H1 (cell line): ENCODE measurements at regions not wholly inside any gene's neighbourhood (a gene's known extent, or its start where the extent isn't known, plus 50 kb on each side); places are given as distances from the start of the nearest gene placed in this dataset.

Source experiments
- CTCF ChIA-PET: fragments of 300-600 bp; sonication (Branson Sonifier 250); formaldehyde crosslinking; loops from one replicate; lab custom pipeline; 2021; ENCODE audit not compliant: partially characterized antibody; lab: Charles Lee
- POLR2A ChIA-PET: fragments of 300-600 bp; sonication (Branson Sonifier 250); formaldehyde crosslinking; loops from one replicate; lab custom pipeline; 2021; ENCODE audit warnings: inconsistent platforms; ENCODE audit not compliant: partially characterized antibody; lab: Charles Lee
- DNase-seq, 2 experiments: peaks; one replicate each; pipeline versions ENCODE4 v3.0.0 to v3.0.0-alpha.2; 2010 to 2022; ENCODE audit warnings: low spot score in 2 of 2, low read depth in 1 of 2, mixed read lengths in 1 of 2
- FAIRE-seq: peaks from 2 replicates; lab custom pipeline; 2011; peaks lifted over from hg19 to GRCh38; lab: Jason Lieb, UNC
- H2AFZ ChIP-seq: 2 replicates; pipeline ENCODE4 v1.8.1; 2012; ENCODE audit warnings: low read length, inconsistent platforms
- H2AK5ac ChIP-seq: 2 replicates; pipeline ENCODE4 v1.6.1; 2013; ENCODE audit warnings: low read depth, low read length
- H2BK120ac ChIP-seq: replicated peaks from 2 replicates; pipeline ENCODE3; 2013; ENCODE audit warnings: low read depth, low read length, inconsistent platforms
- H2BK12ac ChIP-seq: 2 replicates; pipeline ENCODE4 v1.6.1; 2013; ENCODE audit warnings: low read depth, low read length
- H2BK15ac ChIP-seq: 2 replicates; pipeline ENCODE4 v1.6.1; 2013; ENCODE audit warnings: low read length
- H2BK20ac ChIP-seq: 2 replicates; pipeline ENCODE4 v1.6.1; 2013; ENCODE audit warnings: low read length
- H2BK5ac ChIP-seq: 2 replicates; pipeline ENCODE4 v1.6.1; 2013; ENCODE audit warnings: low read depth, low read length
- H3K14ac ChIP-seq: 2 replicates; pipeline ENCODE4 v1.6.1; 2013; ENCODE audit warnings: inconsistent platforms; ENCODE audit not compliant: insufficient read length
- H3K18ac ChIP-seq: 2 replicates; pipeline ENCODE4 v1.6.1; 2013; ENCODE audit warnings: low read length; ENCODE audit errors: extremely low read depth
- H3K23ac ChIP-seq: 2 replicates; pipeline ENCODE4 v1.6.1; 2013; ENCODE audit warnings: inconsistent platforms; ENCODE audit not compliant: insufficient read length
- H3K23me2 ChIP-seq: 2 replicates; pipeline ENCODE4 v1.6.1; 2013; ENCODE audit warnings: low read depth, low read length
- H3K27ac ChIP-seq: 2 replicates; pipeline ENCODE4 v1.6.1; 2011; ENCODE audit warnings: low read depth, low read length, inconsistent platforms
- H3K27me3 ChIP-seq, 4 experiments: replicated peaks in 1 of 4; 1 replicate in 1 of 4; 2 replicates in 3 of 4; pipeline versions ENCODE4 v1.6.1 to v1.8.1; 2011 to 2013; ENCODE audit warnings: low read length in 3 of 4, mild to moderate bottlenecking in 3 of 4, inconsistent platforms in 2 of 4, mixed read lengths in 2 of 4, moderate library complexity in 1 of 4; ENCODE audit not compliant: control insufficient read depth in 3 of 4, insufficient read depth in 3 of 4; ENCODE audit errors: extremely low read depth in 1 of 4
- H3K36me3 ChIP-seq, 4 experiments: 2 replicates each; pipeline versions ENCODE4 v1.6.1 to v1.8.1; 2011 to 2013; ENCODE audit warnings: mild to moderate bottlenecking in 4 of 4, low read length in 3 of 4, moderate library complexity in 2 of 4, control low read depth in 1 of 4, inconsistent platforms in 1 of 4; ENCODE audit not compliant: insufficient read depth in 4 of 4, control insufficient read depth in 2 of 4
- H3K4ac ChIP-seq: replicated peaks from 2 replicates; pipeline ENCODE3; 2013; ENCODE audit warnings: low read length, low read depth, mixed read lengths, inconsistent platforms; ENCODE audit not compliant: insufficient read length
- H3K4me1 ChIP-seq, 4 experiments: replicated peaks in 1 of 4; 1 replicate in 1 of 4; 2 replicates in 3 of 4; pipeline versions ENCODE4 v1.6.1 to v1.8.1; 2011 to 2013; ENCODE audit warnings: low read length in 3 of 4, inconsistent platforms in 2 of 4, mixed read lengths in 1 of 4; ENCODE audit not compliant: insufficient read depth in 4 of 4, control insufficient read depth in 3 of 4
- H3K4me2 ChIP-seq, 2 experiments: 2 replicates each; pipeline versions ENCODE4 v1.6.1 to v1.8.1; 2011 to 2013; ENCODE audit warnings: low read depth in 2 of 2, low read length in 2 of 2, control low read depth in 1 of 2, inconsistent platforms in 1 of 2, mild to moderate bottlenecking in 1 of 2; ENCODE audit not compliant: insufficient read depth in 1 of 2
- H3K4me3 ChIP-seq, 4 experiments: fragments of 200-600, 300-600 bp in 1 of 4; sonication (generic), shearing (Covaris generic), sonication (Bioruptor Twin) in 1 of 4; 2 replicates each; pipeline versions ENCODE4 v1.5.1 to v1.8.1; 2011 to 2016; ENCODE audit warnings: low read length in 4 of 4, low read depth in 3 of 4, control low read depth in 2 of 4, inconsistent platforms in 2 of 4, mild to moderate bottlenecking in 2 of 4, mixed read lengths in 1 of 4, moderate library complexity in 1 of 4; ENCODE audit not compliant: insufficient read depth in 2 of 4; ENCODE audit errors: extremely low read depth in 1 of 4
- H3K56ac ChIP-seq: replicated peaks from 2 replicates; pipeline ENCODE3; 2013; ENCODE audit warnings: low read depth, mild to moderate bottlenecking, mixed read lengths, low read length, inconsistent platforms; ENCODE audit not compliant: insufficient read length
- H3K79me1 ChIP-seq: 2 replicates; pipeline ENCODE4 v1.6.1; 2013; ENCODE audit warnings: low read depth, low read length, control low read depth
- H3K79me2 ChIP-seq, 2 experiments: 2 replicates each; pipeline versions ENCODE4 v1.6.1 to v1.8.1; 2012 to 2013; ENCODE audit warnings: low read length in 2 of 2, mild to moderate bottlenecking in 2 of 2, inconsistent platforms in 1 of 2; ENCODE audit not compliant: insufficient read depth in 2 of 2, control insufficient read depth in 1 of 2
- H3K9ac ChIP-seq, 4 experiments: replicated peaks in 1 of 4; 1 replicate in 1 of 4; 2 replicates in 3 of 4; pipeline versions ENCODE4 v1.6.1 to v1.8.1; 2011 to 2013; ENCODE audit warnings: low read depth in 3 of 4, low read length in 3 of 4, control low read depth in 2 of 4, mild to moderate bottlenecking in 2 of 4, moderate library complexity in 2 of 4, inconsistent platforms in 1 of 4; ENCODE audit errors: extremely low read depth in 1 of 4
- H3K9me3 ChIP-seq, 2 experiments: 2 replicates each; pipeline versions ENCODE4 v1.6.1 to v1.8.1; 2012 to 2013; ENCODE audit warnings: mild to moderate bottlenecking in 2 of 2, moderate library complexity in 2 of 2, control low read depth in 1 of 2, inconsistent platforms in 1 of 2, low read depth in 1 of 2, low read length in 1 of 2, mixed read lengths in 1 of 2; ENCODE audit not compliant: insufficient read depth in 2 of 2
- H4K20me1 ChIP-seq, 2 experiments: replicated peaks in 1 of 2; 2 replicates each; pipeline versions ENCODE3 to v1.8.1; 2011 to 2013; ENCODE audit warnings: inconsistent platforms in 2 of 2, low read length in 2 of 2, mild to moderate bottlenecking in 1 of 2; ENCODE audit not compliant: insufficient read depth in 2 of 2, control insufficient read depth in 1 of 2
- H4K5ac ChIP-seq: 2 replicates; pipeline ENCODE4 v1.6.1; 2013; ENCODE audit warnings: low read length, low read depth, mixed read lengths, inconsistent platforms; ENCODE audit not compliant: insufficient read length
- H4K8ac ChIP-seq: 2 replicates; pipeline ENCODE4 v1.8.0; 2013; ENCODE audit warnings: mild to moderate bottlenecking, moderate library complexity, low read length, inconsistent platforms; ENCODE audit not compliant: insufficient read depth; ENCODE audit errors: extremely low read depth
- H4K91ac ChIP-seq: replicated peaks from 2 replicates; pipeline ENCODE3; 2013; ENCODE audit warnings: low read length, mixed read lengths, inconsistent platforms; ENCODE audit not compliant: insufficient read length
- CREB1 ChIP-seq: IDR thresholded peaks from 2 replicates; pipeline ENCODE4 v1.6.1; 2012; ENCODE audit warnings: inconsistent platforms
- NANOG ChIP-seq: IDR thresholded peaks from 2 replicates; pipeline ENCODE4 v1.6.1; 2011; ENCODE audit warnings: low read length, low read depth, mild to moderate bottlenecking, inconsistent platforms; ENCODE audit not compliant: insufficient read depth, poor library complexity, severe bottlenecking
- POLR2A ChIP-seq, 2 experiments: IDR thresholded peaks; 1 replicate in 1 of 2; 2 replicates in 1 of 2; pipeline ENCODE4 v1.6.1; 2011; ENCODE audit warnings: low read depth in 2 of 2, low read length in 2 of 2, mild to moderate bottlenecking in 2 of 2; ENCODE audit errors: control extremely low read depth in 1 of 2
- SIRT6 ChIP-seq: IDR thresholded peaks from one replicate; pipeline ENCODE4 v1.7.1; 2012; ENCODE audit warnings: low read length, inconsistent platforms
- SIX5 ChIP-seq: IDR thresholded peaks from 2 replicates; pipeline ENCODE4 v1.6.1; 2011; ENCODE audit warnings: mild to moderate bottlenecking, low read depth, low read length
- WGBS, 2 experiments: shearing (Covaris generic) in 1 of 2; methylation state at CpG; one replicate each; pipeline versions ENCODE4 v1.1.6 to v1.1.7; 2013 to 2015; ENCODE audit warnings: low lambda C conversion rate in 2 of 2, mixed read lengths in 2 of 2, inconsistent platforms in 1 of 2, low coverage in 1 of 2, missing lambda C conversion rate in 1 of 2; ENCODE audit not compliant: insufficient replicate concordance in 2 of 2, insufficient coverage in 1 of 2, insufficient read length in 1 of 2; ENCODE audit errors: extremely low coverage in 1 of 2, missing lambda C conversion rate in 1 of 2; 5-methylcytosine and 5-hydroxymethylcytosine counted together

- Histone ChIP-seq H3K23me2 (no peaks in the 10 kb centered on the region; the same call in 1 of the 2 replicates), H3K14ac (no peak overlapping the region), H3K9me3 (no peaks in the 10 kb centered on the region), H4K8ac (no peak overlapping the region), H3K4me3 (no peak overlapping the region), H2BK5ac (no peak overlapping the region), H2BK20ac (no peak overlapping the region), H3K9ac (no peak overlapping the region), H2AFZ (no peak overlapping the region), H3K4me1 (peaks cover 0 to 8% (median 4%) of the 10 kb centered on the region in 4 experiments; a peak in 6 of 7 replicates), H3K27ac (no peak overlapping the region), H3K4me2 (no peak overlapping the region), H2AK5ac (no peak overlapping the region), H3K56ac (no peak overlapping the region), H3K4ac (no peak overlapping the region), H2BK12ac (no peak overlapping the region), H2BK120ac (no peak overlapping the region), H4K5ac (no peak overlapping the region), H3K36me3 (no peaks in the 10 kb centered on the region), H4K91ac (no peak overlapping the region), H2BK15ac (no peak overlapping the region), H3K79me2 (no peaks in the 10 kb centered on the region), H3K27me3 (peaks cover 0 to 7% (median 2%) of the 10 kb centered on the region in 4 experiments; a peak in 2 of 7 replicates), H3K18ac (no peak overlapping the region), H3K79me1 (no peaks in the 10 kb centered on the region), H3K23ac (no peak overlapping the region), H4K20me1 (no peaks in the 10 kb centered on the region)
- ChIA-PET CTCF (interaction anchor here (1.2 kb wide), 1 partner anchor 21 kb away, joined by 4 read pairs; no protein-coding TSS in a partner anchor), POLR2A (no interaction called here)
- DNase-seq, result no peak
- TF ChIP-seq NANOG (no peak), POLR2A (IDR thresholded peaks at IDR 0.05; ENCODE audit: control extremely low read depth in 1 of 2, low read depth in 2 of 2, low read length in 2 of 2) (no peak), SIX5 (no peak), CREB1 (no peak), SIRT6 (no peak)
- FAIRE-seq, result no peak
- 89% methylated on average over 7 of the region's 7 CpGs; no CpG with 5 or more reads in 1 of the 2 experiments for WGBS, 2 experiments
These were observed 211.6 kb upstream of the FOXF1 start for GRCh38 chr16:86298758-86299134.
